ENCODE measurements at regions not wholly inside any gene's neighbourhood (a gene's known extent, or its start where the extent isn't known, plus 50 kb on each side); places are given as distances from the start of the nearest gene placed in this dataset.

GRCh38 chrX:39431893-39432292, 630.6 kb downstream of the MID1IP1 start:
- TF ChIP-seq EZH2phosphoT487 (IDR thresholded peaks at IDR 0.05; ENCODE audit: insufficient read depth, low read depth) (no peak), EZH2 (IDR thresholded peaks at IDR 0.05; ENCODE audit: insufficient read depth, poor library complexity, severe bottlenecking) (no peak)
